Caco-2 (cell line): ENCODE measurements at regions not wholly inside any gene's neighbourhood (a gene's known extent, or its start where the extent isn't known, plus 50 kb on each side); places are given as distances from the start of the nearest gene placed in this dataset.

Experiments used
- BruUV-seq: library from RNA; stranded (reverse); fragments of 400-500 nt; replicated peaks from 2 replicates; lab custom pipeline; 2021; lab: Mats Ljungman, UMichigan
- CTCF ChIA-PET: fragments of 300-600 bp; sonication (Branson Sonifier 250); formaldehyde crosslinking; loops from one replicate; lab custom pipeline; 2022; ENCODE audit warnings: antibody characterized with exemption; lab: Charles Lee
- POLR2A ChIA-PET: fragments of 300-600 bp; sonication (Branson Sonifier 250); formaldehyde crosslinking; loops from one replicate; lab custom pipeline; 2022; ENCODE audit warnings: antibody characterized with exemption; lab: Charles Lee
- DNase-seq, 2 experiments: peaks; one replicate each; pipeline versions ENCODE4 v3.0.0 to v3.0.0-alpha.2; 2020 to 2022
- H3K27me3 ChIP-seq: replicated peaks from 2 replicates; pipeline ENCODE4 v1.6.0; 2011; ENCODE audit warnings: low read length; ENCODE audit not compliant: control insufficient read depth, insufficient read depth
- H3K36me3 ChIP-seq: 2 replicates; pipeline ENCODE4 v1.5.1; 2011; ENCODE audit warnings: low read length; ENCODE audit not compliant: control insufficient read depth, insufficient read depth
- H3K4me1 ChIP-seq: fragments of 250-450 bp; sonication (Bioruptor Pico); 2 replicates; pipeline ENCODE4 v1.5.1; 2020; ENCODE audit warnings: mild to moderate bottlenecking
- H3K4me3 ChIP-seq: 2 replicates; pipeline ENCODE4 v1.5.1; 2011; ENCODE audit warnings: low read depth, mild to moderate bottlenecking, control low read depth, low read length
- H3K9me3 ChIP-seq: fragments of 250-450 bp; sonication (Bioruptor Pico); 2 replicates; pipeline ENCODE4 v1.5.1; 2020; ENCODE audit warnings: mild to moderate bottlenecking, moderate library complexity
- H3K27ac Mint-ChIP-seq: one replicate; pipeline ENCODE4 v1.8.0; 2022; ENCODE audit warnings: mixed read lengths; ENCODE audit not compliant: unreplicated experiment
- H3K27me3 Mint-ChIP-seq: one replicate; pipeline ENCODE4 v1.8.0; 2022; ENCODE audit warnings: mixed read lengths; ENCODE audit not compliant: insufficient read depth, unreplicated experiment
- H3K36me3 Mint-ChIP-seq: one replicate; pipeline ENCODE4 v1.8.0; 2022; ENCODE audit warnings: mild to moderate bottlenecking, mixed read lengths; ENCODE audit not compliant: insufficient read depth, unreplicated experiment
- H3K4me1 Mint-ChIP-seq: one replicate; pipeline ENCODE4 v1.8.0; 2022; ENCODE audit warnings: low read depth, mixed read lengths; ENCODE audit not compliant: unreplicated experiment
- H3K4me3 Mint-ChIP-seq: one replicate; pipeline ENCODE4 v1.8.0; 2022; ENCODE audit warnings: mild to moderate bottlenecking, moderate library complexity, mixed read lengths; ENCODE audit not compliant: unreplicated experiment
- H3K9me3 Mint-ChIP-seq: one replicate; pipeline ENCODE4 v1.8.0; 2022; ENCODE audit warnings: mixed read lengths; ENCODE audit not compliant: unreplicated experiment
- intact Hi-C: fragments of 100-400 bp; cut with micrococcal nuclease; formaldehyde crosslinking; loops from one replicate; pipeline ENCODE4 v1.10.0; 2022; ENCODE audit not compliant: unreplicated experiment
- TF ChIP-seq, protein P1 (sequence below), 2 experiments: fragments of 200-600 bp in 1 of 2; IDR thresholded peaks; 1 replicate in 1 of 2; 2 replicates in 1 of 2; pipeline versions ENCODE4 v1.5.1 to v1.8.0; 2011 to 2022; ENCODE audit warnings: antibody characterized with exemption in 1 of 2, control low read depth in 1 of 2, inconsistent platforms in 1 of 2, low read depth in 1 of 2, low read length in 1 of 2, mild to moderate bottlenecking in 1 of 2, moderate library complexity in 1 of 2; ENCODE audit not compliant: insufficient read depth in 1 of 2, severe bottlenecking in 1 of 2, unreplicated experiment in 1 of 2

DNA sequence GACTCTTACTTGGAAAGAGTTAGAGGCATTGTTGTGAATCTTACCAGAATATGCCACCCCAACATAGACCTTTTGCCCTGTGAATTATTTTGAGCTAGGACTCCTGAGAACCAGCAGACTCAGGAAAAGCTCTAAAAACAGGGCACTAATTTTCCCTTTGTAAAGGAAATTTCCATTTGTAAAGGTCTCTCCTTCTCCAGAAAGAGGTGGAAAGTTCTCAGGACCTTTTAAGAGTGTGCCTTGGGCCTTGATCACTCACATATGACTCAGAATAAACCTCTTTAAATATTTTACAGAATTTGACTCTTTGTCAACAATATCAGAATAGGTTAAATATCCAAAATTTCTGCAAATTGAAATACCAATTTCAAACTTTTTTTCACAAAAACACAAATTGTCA lies 721.8 kb upstream of the NCAM2 start:
- Mint-ChIP-seq H3K27ac (no peak overlapping the region), H3K4me1 (no peaks in the 10 kb centered on the region), H3K9me3 (peaks cover 10% of the 10 kb centered on the region), H3K4me3 (no peak overlapping the region), H3K27me3 (no peaks in the 10 kb centered on the region), H3K36me3 (no peaks in the 10 kb centered on the region)
- H3K4me3 ChIP-seq, result no peak overlapping the region
- no peaks in the 10 kb centered on the region for H3K4me1 ChIP-seq
- DNase-seq, result no peak
- intact Hi-C loops, result no loop called here
- no peaks in the 10 kb centered on the region for H3K36me3 ChIP-seq
- H3K9me3 ChIP-seq, result no peaks in the 10 kb centered on the region
- POLR2A ChIA-PET, result no interaction called here
- no peaks in the 10 kb centered on the region for H3K27me3 ChIP-seq
- TF ChIP-seq, protein P1, sequence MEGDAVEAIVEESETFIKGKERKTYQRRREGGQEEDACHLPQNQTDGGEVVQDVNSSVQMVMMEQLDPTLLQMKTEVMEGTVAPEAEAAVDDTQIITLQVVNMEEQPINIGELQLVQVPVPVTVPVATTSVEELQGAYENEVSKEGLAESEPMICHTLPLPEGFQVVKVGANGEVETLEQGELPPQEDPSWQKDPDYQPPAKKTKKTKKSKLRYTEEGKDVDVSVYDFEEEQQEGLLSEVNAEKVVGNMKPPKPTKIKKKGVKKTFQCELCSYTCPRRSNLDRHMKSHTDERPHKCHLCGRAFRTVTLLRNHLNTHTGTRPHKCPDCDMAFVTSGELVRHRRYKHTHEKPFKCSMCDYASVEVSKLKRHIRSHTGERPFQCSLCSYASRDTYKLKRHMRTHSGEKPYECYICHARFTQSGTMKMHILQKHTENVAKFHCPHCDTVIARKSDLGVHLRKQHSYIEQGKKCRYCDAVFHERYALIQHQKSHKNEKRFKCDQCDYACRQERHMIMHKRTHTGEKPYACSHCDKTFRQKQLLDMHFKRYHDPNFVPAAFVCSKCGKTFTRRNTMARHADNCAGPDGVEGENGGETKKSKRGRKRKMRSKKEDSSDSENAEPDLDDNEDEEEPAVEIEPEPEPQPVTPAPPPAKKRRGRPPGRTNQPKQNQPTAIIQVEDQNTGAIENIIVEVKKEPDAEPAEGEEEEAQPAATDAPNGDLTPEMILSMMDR (IDR thresholded peaks at IDR 0.05; ENCODE audit: insufficient read depth in 1 of 2, low read depth in 1 of 2, low read length in 1 of 2, severe bottlenecking in 1 of 2, unreplicated experiment in 1 of 2), result no peak
- CTCF ChIA-PET, result no interaction called here
- no TSS peak for BruUV-seq

DNA sequence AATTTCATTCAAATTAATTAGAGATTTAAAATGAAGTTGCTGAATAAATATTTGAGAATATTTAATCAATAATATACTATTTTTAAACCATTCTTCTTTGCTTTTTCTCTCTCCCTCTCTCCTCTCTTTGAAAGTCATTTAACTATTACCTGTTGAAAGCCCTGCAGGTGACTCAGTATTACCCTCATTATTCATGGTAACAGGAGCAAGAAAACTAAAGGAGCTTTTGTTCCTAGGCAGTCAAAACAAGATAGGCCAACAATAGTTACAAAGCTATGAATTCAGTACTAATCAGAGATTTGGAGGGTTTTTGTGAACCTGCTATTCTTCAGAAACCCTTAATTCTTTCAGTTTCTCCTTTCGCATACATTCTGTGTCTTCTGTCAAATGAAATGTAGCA lies 721.3 kb upstream of the NCAM2 start:
- no peaks in the 10 kb centered on the region for H3K4me1 Mint-ChIP-seq
- no TSS peak for BruUV-seq
- Histone ChIP-seq H3K27me3 (no peaks in the 10 kb centered on the region), H3K36me3 (no peaks in the 10 kb centered on the region), H3K4me1 (no peaks in the 10 kb centered on the region), H3K9me3 (no peaks in the 10 kb centered on the region), H3K4me3 (no peak overlapping the region)
- intact Hi-C loops, result no loop called here
- CTCF ChIA-PET, result no interaction called here
- no peak overlapping the region for H3K4me3 Mint-ChIP-seq
- no peaks in the 10 kb centered on the region for H3K27me3 Mint-ChIP-seq
- TF ChIP-seq, protein P1 (IDR thresholded peaks at IDR 0.05; ENCODE audit: insufficient read depth in 1 of 2, low read depth in 1 of 2, low read length in 1 of 2, severe bottlenecking in 1 of 2, unreplicated experiment in 1 of 2), result no peak
- no peak overlapping the region for H3K27ac Mint-ChIP-seq
- H3K9me3 Mint-ChIP-seq, result peaks cover 10% of the 10 kb centered on the region
- POLR2A ChIA-PET, result no interaction called here
- no peaks in the 10 kb centered on the region for H3K36me3 Mint-ChIP-seq
- no peak for DNase-seq

DNA sequence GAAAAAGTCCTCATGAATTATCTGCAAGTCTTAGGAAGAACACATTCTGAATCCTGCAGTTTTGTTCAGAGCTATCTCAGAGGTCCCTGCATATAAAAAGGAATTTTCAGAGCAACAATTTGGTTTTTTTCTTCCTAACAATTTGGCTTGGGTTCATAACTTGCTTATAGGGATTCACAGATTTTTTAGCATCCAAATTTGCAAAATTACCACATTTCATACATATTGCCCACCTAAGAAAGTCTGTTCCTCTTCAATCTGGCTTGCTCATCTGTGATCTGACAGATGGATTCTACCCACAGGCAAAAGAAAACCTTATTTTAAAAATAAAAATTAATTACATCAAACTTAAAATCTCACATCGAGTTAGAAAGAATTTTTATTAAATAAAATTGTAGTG lies 714.4 kb upstream of the NCAM2 start:
- CTCF ChIA-PET, result no interaction called here
- H3K9me3 Mint-ChIP-seq, result no peaks in the 10 kb centered on the region
- Histone ChIP-seq H3K27me3 (no peaks in the 10 kb centered on the region), H3K4me3 (no peak overlapping the region), H3K4me1 (no peaks in the 10 kb centered on the region), H3K36me3 (no peaks in the 10 kb centered on the region), H3K9me3 (no peaks in the 10 kb centered on the region)
- no peak overlapping the region for H3K4me3 Mint-ChIP-seq
- H3K36me3 Mint-ChIP-seq, result no peaks in the 10 kb centered on the region
- intact Hi-C loops, result no loop called here
- BruUV-seq, result no TSS peak
- TF ChIP-seq, protein P1 (IDR thresholded peaks at IDR 0.05; ENCODE audit: insufficient read depth in 1 of 2, low read depth in 1 of 2, low read length in 1 of 2, severe bottlenecking in 1 of 2, unreplicated experiment in 1 of 2), result no peak
- H3K27me3 Mint-ChIP-seq, result no peaks in the 10 kb centered on the region
- no peak overlapping the region for H3K27ac Mint-ChIP-seq
- no peak for DNase-seq
- POLR2A ChIA-PET, result no interaction called here
- no peaks in the 10 kb centered on the region for H3K4me1 Mint-ChIP-seq
